ELR (cell line): ENCODE measurements at regions not wholly inside any gene's neighbourhood (a gene's known extent, or its start where the extent isn't known, plus 50 kb on each side); places are given as distances from the start of the nearest gene placed in this dataset.
A peak's percentile ranks its signal among the peaks of the same experiment; 100 is the strongest.
"Not testable (repeated sequence)": the region's sequence is repeated elsewhere in the genome, so short reads cannot be mapped to it uniquely, and the experiment has no call there.

Source experiments
- DNase-seq: peaks from one replicate; pipeline ENCODE4 v3.0.0-alpha.2; 2015; ENCODE audit warnings: low read depth

DNA sequence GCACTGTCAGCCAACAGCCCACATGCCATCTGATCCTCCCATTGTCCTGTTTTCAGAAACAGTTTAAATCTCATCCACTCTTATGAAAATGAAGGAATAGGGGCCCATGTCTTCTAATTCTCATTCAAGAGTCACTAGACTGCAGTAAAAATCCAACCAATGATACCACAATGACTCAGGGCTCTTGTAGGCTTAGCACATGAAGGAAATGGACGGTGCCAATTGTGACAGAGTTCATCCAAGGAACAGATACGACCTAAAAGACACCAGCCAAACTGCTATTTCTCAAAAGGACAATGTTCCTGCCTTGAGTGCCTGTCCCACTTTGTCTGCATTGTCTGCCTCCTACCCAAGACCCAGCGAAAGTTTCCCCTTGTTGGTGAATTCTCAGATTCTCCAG, 204.8 kb upstream of the COX10 start:
- DNase-seq = peak; percentile 48

DNA sequence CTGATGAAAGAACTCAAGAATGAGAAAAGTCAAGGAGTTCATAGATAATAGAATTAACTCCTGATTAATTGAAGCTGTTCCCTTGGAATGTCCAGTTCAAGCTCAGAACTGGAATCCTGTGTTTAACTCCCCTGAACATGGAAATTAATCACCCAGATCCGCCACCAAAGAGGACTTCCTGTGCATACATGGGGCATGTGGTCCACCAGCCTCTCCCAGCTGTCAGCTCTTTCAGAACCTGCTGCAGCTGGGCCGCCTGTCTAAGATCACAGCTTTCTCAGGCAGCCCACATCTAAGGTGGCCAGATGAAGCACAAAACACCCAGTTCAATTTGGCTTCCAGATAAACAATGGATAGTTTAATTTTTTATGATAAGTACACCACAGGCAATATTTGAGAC, 203.7 kb upstream of the COX10 start:
- DNase-seq = no peak

DNA sequence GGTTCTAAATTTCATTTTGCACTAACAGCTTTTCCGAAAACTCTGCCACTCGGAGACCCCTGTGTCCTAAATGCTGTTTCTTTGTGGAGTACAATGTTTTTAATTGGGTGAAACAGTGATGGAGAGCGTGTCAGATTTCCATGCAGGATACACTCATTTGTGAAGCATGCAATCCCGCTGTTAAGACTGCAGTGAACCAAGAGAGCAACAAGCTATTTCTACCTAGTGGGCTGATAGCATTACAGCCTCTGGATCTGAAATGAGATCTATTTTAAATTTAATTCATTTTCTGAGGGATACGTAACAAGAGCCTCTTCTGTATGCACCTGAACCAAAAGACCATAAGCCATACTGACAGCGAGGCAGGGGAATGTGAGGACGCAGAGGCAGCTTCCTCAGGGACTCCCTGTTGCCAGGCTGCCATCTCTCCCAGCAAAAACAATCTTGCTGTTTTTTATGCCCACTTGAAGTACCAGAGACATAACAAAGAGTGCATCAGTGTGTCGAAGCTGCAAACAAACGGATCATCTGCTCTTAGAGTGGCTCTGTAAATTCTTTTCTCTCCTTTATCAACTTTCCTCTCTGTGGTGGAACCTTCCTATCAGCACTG, 199.9 kb upstream of the COX10 start:
- no peak for DNase-seq

DNA sequence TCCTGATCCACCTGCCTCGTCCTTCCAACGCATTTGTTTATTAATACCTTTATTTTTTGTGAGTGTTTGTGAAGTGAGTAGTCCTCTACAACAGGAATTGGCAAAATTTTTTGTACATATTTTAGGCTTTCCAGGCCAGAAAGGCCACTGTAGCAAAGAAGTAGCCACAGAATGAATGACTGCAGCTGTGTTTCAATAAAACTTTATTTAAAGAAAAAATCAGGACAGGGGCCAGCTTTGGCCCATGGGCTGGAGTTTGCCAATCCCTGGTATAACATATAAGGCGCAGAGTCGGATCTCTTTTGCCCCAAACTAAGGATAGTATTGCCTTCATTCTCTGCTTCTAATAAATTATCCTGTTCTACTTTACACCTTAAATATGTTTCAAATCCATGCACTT, 198.0 kb upstream of the COX10 start:
- no peak for DNase-seq

DNA sequence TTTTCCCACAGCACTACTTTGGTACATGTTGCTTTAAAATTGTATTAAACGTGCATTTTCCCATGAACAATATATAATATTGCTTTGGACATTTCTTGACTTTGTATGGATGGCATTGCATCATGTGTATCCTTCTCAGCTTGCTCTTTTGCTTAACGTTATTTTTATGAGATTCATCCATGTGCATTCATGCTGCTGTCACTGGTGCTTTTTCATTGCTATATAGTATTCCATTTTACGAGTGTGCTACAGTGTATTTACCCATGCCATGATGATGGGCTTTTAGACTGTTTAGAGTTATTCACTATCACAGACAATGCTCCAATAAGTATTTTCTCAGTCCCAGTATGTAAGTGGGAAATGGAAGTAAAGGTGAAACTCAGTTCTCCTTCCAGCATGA, 195.2 kb upstream of the COX10 start:
- no peak for DNase-seq

GRCh38 chr17:13874817-13875216, 194.5 kb upstream of the COX10 start:
- DNase-seq = no peak

GRCh38 chr17:13879961-13880466, 189.3 kb upstream of the COX10 start:
- no peak for DNase-seq

DNA sequence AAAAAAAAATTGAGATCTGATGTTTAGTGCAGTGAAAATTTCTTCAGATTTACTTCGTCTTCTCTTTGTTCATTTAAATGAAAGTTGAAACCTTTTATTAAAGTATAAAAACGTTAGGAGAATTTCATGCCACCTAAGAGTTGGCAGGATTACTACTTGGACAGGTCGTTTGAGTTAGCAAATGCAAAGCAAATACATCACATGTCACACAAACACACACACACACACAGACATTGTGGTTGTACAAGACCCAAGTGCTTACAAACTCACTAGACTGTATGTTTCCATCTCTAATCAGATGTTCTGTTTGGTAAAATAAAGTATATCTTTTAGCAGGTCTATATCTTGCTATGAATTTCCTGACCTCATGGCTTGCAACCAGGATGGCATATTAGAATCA, 185.6 kb upstream of the COX10 start:
- no peak for DNase-seq

DNA sequence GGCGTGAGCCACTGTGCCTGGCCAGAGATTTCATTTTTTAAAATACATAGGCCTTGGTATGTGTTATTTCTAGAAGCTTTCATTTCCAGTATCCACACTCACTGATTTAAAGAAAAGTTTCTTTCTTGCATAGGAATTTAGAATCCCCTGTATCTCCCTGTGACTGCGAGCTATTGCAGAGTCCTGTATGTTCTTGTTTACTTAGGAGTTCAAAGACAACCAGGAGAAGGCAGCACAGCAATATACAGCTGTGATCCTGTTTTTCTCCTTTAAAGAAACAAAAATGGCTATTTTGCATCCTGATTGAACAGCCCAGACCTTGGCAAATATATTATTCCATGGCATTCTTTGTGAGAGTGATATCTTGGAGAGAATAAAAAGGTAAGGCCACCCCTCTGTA, 185.0 kb upstream of the COX10 start:
- DNase-seq = no peak

- DNase-seq = no peak
Observed at GRCh38 chr17:13885550-13885949, 183.8 kb upstream of the COX10 start.

- DNase-seq = peak; percentile 6
Observed at GRCh38 chr17:13885953-13886889, 183.1 kb upstream of the COX10 start.

GRCh38 chr17:13888056-13888609, 181.2 kb upstream of the COX10 start:
- DNase-seq = no peak

DNA sequence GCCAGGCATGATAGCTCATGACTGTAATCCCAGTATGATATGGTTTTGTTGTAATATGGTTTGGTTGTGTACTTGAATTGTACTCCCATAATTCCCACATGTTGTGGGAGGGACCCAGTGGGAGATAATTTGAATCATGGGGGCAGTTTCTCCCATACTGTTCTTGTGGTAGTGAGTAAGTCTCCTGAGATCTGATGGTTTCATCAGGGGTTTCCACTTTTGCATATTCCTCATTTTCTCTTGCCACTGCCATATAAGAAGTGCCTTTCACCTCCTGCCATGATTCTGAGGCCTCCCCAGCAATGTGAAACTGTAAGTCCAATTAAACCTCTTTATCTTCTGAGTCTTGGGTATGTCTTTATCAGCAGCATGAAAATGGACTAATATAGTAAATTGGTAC, 160.3 kb upstream of the COX10 start:
- not testable (repeated sequence) for DNase-seq

- no peak for DNase-seq
Observed at GRCh38 chr17:13909901-13910519, 159.3 kb upstream of the COX10 start.

- DNase-seq = no peak
Observed at GRCh38 chr17:13917634-13918033, 151.7 kb upstream of the COX10 start.

DNA sequence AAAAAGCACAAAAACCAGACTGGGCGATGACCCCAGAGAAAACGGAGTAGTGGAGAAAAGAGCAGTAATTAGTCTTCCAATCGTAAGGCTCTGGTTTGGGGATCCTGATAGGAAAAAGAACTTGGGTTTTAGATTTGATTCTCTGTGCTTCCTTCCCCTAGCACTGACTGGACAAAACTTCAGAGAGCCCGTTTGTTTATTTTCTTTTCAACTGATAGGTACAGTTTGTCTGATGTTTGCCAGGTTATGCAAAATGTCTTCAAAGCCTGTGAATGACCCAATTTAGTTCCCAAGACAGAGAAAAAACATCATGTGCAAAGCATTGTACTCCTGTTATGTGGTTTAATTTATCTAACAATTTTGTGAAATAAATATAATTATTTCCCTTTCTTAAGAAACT, 151.1 kb upstream of the COX10 start:
- no peak for DNase-seq

DNA sequence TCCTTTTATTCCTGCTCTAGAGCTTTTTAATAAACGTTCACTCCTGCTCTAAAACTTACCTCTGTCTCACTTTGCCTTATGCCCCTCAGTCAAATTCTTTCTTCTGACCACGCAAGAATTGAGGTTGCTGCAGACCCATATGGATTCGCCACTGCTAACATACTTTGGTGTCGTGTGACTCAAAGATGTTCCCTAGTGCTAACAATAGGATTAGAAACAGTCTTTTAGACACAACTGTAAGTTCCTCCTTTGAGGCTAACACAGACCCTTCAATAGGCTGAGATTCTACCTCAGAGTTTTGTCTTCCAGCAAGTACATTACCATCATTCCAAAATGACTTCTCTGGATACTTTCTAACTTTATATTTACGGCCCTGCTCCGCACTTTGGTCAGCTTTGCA, 149.5 kb upstream of the COX10 start:
- no peak for DNase-seq

DNA sequence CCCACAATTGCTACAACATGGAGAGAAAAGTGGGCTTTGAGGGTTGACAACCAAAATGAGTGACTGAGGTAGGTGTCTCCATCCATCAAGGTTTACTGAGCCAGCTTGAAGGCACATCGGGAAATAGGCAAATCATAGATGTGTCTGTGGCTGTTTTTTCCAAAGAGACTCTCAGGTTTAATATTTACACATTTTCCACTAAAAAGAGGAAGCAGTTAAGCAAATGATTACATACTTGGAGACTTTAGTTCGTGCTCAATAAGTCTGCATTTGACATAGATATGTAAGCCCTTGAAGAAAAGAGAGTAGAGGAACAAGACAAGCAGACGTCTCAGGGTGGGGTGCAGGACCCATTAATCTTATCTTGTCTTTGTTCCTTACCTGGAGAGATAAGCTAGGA, 148.9 kb upstream of the COX10 start:
- DNase-seq = no peak

DNA sequence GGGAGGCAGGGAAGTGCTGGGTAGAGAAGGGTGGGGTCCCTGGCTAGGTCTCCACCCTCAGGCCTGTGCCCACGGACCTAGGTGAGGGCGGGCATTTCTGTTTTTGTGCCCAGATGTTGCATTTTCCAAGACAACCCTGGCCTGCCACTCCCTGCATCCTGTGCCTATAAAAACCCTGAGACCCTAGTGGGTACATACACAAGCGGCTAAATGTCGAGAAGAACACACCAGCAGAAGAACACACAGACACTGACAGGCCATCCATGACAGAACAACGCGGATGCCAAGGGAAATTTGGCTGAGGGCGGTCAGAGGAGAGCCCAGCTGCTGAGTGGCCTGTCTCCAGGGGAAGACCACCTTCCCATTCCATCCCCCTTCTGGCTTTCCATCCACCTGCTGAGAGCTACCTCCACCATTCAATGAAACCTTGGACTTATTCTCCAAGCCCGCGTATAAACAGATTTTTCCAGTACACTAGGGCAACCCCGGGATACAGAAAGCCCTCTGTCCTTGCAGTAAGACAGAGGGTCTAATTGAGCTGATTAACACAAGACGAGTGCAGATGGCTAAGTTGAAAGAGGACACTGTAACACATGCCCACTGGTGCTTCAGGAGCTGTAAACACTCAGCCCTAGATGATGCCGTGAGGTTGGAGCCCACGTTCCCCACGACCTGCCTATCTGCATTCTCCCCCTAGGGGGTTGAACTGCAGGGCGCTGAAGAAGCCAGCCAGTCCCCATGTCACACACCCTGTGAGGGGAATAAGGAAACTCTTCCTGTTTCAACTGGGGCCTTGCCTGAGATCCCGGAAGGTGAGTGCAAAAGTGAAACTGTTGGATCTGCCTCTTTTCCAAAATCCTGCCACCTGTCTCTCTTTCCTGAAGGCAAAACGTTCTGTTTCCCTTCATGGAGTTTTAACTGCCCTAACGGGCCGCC, 147.2 kb upstream of the COX10 start:
- DNase-seq = no peak

GRCh38 chr17:13922885-13923284, 146.4 kb upstream of the COX10 start:
- no peak for DNase-seq

DNA sequence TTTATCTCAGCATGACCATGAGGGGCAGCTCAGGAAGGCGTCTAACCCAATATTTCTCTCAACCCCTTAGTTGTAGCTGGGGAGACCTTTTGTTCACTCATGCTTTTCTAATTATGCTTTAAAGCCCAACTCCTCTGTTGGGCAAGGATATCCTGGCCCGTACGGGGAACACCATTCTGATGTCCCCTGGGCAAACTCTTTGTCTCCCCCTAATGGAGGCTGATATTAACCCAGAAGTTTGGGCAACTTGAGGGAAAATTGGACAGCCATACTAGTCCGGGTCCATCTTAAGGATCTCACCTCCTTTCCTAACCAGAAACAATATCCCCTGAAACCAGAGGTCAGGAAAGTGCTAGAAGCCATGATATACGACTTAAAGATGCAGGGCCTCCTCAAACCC, 143.7 kb upstream of the COX10 start:
- peak; percentile 6 for DNase-seq

DNA sequence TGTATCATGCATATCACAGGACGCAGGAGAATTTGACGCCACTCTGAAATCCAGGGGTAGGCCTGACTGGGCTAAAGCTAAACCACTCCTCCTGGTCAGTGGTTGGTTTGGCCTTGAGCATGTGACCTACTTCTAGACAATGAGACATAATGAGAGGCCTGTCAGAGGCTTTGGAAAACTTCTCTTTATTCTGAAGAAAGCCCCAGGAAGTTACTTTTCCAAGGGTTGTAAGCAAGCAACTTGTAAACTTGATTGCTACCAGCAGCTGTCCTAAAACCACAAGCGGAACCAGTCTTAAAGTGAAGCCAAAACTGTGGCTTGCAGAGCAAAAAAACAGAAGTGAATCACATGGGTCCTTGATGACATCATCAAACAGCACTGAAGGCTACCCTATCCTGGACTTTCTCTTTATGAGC, 138.2 kb upstream of the COX10 start:
- no peak for DNase-seq
